ENCODE measurements at regions not wholly inside any gene's neighbourhood (a gene's known extent, or its start where the extent isn't known, plus 50 kb on each side); places are given as distances from the start of the nearest gene placed in this dataset.

- TF ChIP-seq TSHZ2 (CRISPR knock-in tag; IDR thresholded peaks at IDR 0.05), result no peak
Measured at GRCh38 chr2:146716591-146716990, 1128.2 kb upstream of the ACVR2A start (continued).

DNA sequence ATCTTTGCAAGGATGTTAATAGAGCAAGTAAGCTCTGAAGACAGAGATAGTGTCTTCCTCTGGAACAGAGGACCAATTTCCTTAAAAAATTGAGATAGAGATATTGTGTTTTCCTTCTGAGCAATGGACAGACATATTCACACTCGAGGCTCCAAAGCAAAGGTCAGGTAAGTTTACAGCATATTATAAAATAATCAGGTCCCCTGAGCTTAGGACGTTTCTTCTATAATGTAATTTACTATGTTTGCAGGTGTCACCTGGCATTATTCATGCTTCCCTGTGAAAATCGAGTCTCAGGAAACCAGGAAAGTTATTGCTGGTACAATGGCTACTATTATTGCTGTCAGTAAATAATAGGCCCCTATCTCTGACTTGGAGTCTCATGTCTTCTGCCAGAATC is 1135.8 kb upstream of the ACVR2A start:
- TF ChIP-seq BACH2 (CRISPR knock-in tag; IDR thresholded peaks at IDR 0.05; ENCODE audit: borderline replicate concordance) (no peak), RARB (CRISPR knock-in tag; IDR thresholded peaks at IDR 0.05) (no peak), ZNF565 (CRISPR knock-in tag; conservative IDR thresholded peaks at IDR 0.05; ENCODE audit: low read depth) (no peak), ZNF8 (CRISPR knock-in tag; IDR thresholded peaks at IDR 0.05) (no peak), SNAI2 (CRISPR knock-in tag; IDR thresholded peaks at IDR 0.05) (no peak), TSHZ2 (CRISPR knock-in tag; IDR thresholded peaks at IDR 0.05) (no peak), ESRRG (CRISPR knock-in tag; IDR thresholded peaks at IDR 0.05) (no peak), ZNF70 (CRISPR knock-in tag; IDR thresholded peaks at IDR 0.05) (no peak), GLIS3 (CRISPR knock-in tag; IDR thresholded peaks at IDR 0.05) (no peak)
- ATAC-seq, result no peak

GRCh38 chr2:146701183-146701582 is 1143.6 kb upstream of the ACVR2A start:
- ATAC-seq, result no peak
- no peak for TF ChIP-seq TOX (CRISPR knock-in tag; IDR thresholded peaks at IDR 0.05; ENCODE audit: borderline replicate concordance)
- TF ChIP-seq CSRNP3 (CRISPR knock-in tag; IDR thresholded peaks at IDR 0.05), result no peak
- no peak for TF ChIP-seq ZFP30 (CRISPR knock-in tag; IDR thresholded peaks at IDR 0.05)
- TF ChIP-seq ZC3H10 (CRISPR knock-in tag; IDR thresholded peaks at IDR 0.05), result no peak
- no peak for TF ChIP-seq SNAI2 (CRISPR knock-in tag; IDR thresholded peaks at IDR 0.05)
- TF ChIP-seq, protein P1, sequence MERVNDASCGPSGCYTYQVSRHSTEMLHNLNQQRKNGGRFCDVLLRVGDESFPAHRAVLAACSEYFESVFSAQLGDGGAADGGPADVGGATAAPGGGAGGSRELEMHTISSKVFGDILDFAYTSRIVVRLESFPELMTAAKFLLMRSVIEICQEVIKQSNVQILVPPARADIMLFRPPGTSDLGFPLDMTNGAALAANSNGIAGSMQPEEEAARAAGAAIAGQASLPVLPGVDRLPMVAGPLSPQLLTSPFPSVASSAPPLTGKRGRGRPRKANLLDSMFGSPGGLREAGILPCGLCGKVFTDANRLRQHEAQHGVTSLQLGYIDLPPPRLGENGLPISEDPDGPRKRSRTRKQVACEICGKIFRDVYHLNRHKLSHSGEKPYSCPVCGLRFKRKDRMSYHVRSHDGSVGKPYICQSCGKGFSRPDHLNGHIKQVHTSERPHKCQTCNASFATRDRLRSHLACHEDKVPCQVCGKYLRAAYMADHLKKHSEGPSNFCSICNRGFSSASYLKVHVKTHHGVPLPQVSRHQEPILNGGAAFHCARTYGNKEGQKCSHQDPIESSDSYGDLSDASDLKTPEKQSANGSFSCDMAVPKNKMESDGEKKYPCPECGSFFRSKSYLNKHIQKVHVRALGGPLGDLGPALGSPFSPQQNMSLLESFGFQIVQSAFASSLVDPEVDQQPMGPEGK (CRISPR knock-in tag; IDR thresholded peaks at IDR 0.05; ENCODE audit: borderline replicate concordance), result no peak
- no peak for TF ChIP-seq ISL1 (CRISPR knock-in tag; IDR thresholded peaks at IDR 0.05)
- no peak for TF ChIP-seq CSDC2 (CRISPR knock-in tag; IDR thresholded peaks at IDR 0.05)
- TF ChIP-seq ZNF8 (CRISPR knock-in tag; IDR thresholded peaks at IDR 0.05), result no peak
- TF ChIP-seq ESRRG (CRISPR knock-in tag; IDR thresholded peaks at IDR 0.05), result no peak
- no peak for TF ChIP-seq PPARA (CRISPR knock-in tag; IDR thresholded peaks at IDR 0.05; ENCODE audit: borderline replicate concordance)
- no peak for TF ChIP-seq RARB (CRISPR knock-in tag; IDR thresholded peaks at IDR 0.05)
- TF ChIP-seq BACH2 (CRISPR knock-in tag; IDR thresholded peaks at IDR 0.05; ENCODE audit: borderline replicate concordance), result no peak
- TF ChIP-seq OSR1 (CRISPR knock-in tag; IDR thresholded peaks at IDR 0.05), result no peak
- no peak for TF ChIP-seq ARNTL (CRISPR knock-in tag; IDR thresholded peaks at IDR 0.05; ENCODE audit: borderline replicate concordance, low read depth)
- no peak for TF ChIP-seq TSHZ2 (CRISPR knock-in tag; IDR thresholded peaks at IDR 0.05)
